NCI-H2227 (cell line): ENCODE measurements at regions not wholly inside any gene's neighbourhood (a gene's known extent, or its start where the extent isn't known, plus 50 kb on each side); places are given as distances from the start of the nearest gene placed in this dataset.

Experiments
- DNase-seq: peaks from one replicate; lab custom pipeline; 2025; ENCODE audit not compliant: unreplicated experiment; lab: John Stamatoyannopoulos, UW

DNA sequence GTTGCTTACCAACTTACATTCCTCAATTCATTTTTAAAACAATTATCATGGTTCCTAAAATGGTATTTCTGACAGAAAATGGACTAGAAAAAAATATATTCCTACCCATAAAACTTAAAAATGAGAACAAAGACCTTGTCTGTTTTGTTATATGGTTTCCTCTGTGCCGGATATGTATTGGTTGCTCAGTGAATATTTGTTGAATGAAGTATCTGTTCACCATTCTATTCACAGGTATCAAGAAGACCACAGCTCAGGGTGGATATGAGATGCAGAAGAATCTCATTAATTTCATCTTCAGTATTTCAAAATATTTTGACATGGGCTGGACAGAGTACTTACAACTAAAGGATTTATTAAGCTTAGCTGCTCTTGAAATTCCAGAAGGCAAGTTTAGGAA lies 58.1 kb downstream of the TUSC7 start:
- no peak for DNase-seq

DNA sequence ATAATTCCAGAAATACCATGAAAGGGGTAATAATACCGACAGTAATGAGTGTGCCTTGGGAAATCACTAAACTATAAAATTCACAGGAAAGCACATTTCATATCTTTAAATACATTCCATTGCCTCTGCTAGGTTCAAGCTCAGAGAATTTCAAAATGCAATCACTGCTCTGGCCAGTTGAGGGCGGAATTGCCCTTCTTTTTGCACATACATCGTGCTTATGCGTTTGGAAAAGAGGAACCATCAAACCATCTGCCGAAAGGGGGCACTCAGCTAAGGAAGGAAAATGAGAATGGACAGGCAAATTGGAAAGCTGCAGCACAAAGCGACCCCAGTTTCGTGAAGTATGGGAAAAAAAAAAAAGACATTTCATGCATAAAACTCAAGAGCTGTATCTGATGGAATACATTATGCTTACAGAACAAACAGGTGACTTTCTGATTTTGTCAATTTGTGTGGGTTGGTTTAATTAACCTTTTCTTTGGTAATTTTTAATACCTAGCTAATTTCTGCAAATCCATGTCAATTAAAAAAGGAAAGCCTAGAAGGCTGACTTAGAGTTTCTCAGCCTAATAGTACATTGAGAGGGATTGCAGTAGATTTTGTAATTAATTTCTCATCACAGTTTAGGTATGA lies 61.4 kb downstream of the TUSC7 start:
- peak; percentile 89 for DNase-seq

DNA sequence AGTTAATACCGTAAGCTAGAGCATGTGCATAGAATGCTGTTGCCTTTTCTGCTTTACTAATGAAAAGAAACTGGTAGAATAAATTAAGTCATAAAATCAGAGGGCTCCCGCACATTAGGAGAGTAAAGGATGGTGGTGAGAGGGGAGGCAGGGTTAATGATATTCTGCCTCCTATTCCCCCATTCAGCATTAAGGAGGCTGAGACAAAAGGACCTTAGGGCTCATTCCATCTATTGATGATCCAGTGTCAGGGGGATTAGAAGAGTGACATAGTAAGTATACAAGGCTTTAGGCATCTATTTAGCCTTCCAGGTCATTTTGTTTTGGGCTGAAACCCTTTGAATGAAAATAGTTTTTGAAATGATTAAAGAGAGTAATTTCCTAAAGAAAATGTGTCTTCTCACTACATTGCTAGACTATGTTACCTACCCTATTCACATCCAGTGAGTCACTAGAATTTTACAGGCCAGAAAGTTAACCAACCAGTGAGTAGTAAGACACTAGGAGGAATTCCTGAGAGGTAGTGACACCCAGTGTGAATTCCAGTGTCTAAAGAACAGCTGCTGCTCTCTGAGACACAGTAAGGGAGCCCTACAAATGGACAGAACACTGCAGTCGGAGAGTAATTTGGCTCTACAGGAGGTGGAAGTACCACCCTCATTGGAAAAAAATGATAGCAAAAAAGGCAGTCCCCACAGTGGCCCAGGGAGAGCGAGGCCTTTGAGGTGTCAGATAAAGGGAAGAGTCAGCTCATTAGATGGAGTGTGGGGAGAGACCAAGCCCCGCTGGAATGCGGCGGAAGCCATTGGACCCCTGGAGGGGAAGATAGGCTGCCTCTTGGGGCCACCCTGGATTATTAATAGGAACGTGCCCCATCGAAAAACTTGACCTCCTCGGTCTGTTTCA lies 67.6 kb downstream of the TUSC7 start:
- no peak for DNase-seq

DNA sequence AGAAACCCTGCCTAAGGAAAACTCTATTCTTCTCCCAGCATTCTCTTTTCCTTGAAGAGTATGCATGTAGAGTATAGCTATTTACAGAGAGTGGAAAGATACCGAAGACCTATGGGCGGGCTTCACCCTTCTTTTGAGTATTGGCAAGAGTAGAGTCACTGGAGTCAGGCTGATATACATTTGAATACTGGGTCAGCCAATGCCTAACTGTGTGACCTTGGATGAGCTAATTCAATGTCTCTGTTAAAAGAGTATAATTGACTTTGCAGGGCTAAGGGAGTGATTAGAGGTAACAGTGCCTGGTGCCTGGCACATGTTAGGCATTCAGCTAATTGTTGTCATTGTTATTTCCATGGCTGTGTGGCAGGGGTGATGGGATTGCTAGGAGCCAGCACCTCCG lies 75.6 kb downstream of the TUSC7 start:
- no peak for DNase-seq

DNA sequence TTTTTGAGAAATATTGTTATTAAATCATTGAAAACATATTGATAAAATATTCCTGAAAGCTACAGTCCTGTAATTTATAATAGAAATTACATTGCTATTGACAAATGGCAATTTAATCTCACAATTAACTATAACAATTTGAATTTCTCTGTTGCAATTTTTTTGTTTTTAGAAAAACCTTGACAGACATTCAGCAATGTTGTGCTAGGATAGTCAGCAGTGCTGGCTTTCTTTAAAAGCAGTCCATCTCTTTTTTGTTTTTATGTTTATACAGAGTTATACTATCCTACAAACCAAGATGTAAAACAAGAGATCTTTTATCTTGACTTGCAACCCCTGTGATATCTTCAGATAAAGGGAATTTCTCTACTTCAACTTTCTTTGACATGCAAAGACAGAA lies 93.1 kb downstream of the TUSC7 start:
- DNase-seq = no peak

DNA sequence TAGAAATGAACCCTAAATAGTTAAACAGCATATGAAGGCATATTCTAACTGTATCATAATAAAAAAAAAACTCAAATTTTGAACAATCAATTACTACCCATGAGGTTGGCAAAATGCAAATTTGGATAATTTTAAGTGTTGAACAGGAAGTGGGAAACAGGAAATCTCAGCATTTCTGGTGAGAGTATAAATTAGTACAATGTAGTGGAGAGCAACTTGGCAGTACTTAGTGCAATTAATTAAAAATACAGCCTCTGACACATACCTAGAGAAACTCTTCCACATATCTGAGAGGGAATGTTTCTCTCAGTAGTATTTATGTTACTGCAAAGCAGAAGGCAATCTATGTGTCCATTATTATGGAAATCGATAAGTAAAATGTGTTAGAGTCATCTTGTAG lies 96.8 kb downstream of the TUSC7 start:
- DNase-seq = no peak

DNA sequence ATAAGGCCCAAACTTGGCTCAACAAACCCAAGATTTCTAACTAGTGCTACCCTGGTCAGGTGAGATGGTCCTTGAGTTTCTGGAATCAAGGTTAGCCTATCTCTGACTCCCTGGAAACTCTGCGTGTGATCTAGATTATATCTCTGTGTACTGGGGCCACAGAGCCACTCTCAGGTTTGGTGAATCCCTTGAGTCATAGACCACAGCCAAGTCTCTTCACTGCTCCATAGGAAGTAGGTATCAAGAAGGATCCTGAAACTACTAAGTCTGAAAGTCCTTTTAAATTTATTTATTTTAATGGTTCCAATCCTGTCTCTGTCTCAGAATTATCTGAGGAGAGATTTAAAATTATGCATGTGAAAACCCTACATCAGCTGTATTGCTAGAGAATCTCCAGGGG lies 99.1 kb downstream of the TUSC7 start:
- DNase-seq = no peak

DNA sequence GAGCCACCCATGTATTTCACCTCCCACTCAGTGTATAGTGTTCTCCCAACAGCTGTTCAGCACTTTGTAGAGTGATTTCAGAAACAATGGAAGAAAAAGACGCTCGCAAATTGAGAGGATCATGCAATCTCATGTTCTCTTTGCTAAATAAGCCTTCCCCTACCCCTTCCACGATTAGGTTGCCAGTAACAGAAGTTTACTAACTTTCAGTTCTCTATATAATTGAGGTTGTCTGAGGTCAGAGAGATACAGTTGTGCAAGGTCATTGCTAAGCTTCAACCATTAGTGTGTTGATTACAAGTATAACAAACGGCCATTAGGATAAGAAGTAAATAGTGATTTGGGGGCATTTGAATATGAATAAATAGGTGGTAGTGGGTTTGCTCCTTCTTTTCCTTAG lies 99.6 kb downstream of the TUSC7 start:
- DNase-seq = no peak

DNA sequence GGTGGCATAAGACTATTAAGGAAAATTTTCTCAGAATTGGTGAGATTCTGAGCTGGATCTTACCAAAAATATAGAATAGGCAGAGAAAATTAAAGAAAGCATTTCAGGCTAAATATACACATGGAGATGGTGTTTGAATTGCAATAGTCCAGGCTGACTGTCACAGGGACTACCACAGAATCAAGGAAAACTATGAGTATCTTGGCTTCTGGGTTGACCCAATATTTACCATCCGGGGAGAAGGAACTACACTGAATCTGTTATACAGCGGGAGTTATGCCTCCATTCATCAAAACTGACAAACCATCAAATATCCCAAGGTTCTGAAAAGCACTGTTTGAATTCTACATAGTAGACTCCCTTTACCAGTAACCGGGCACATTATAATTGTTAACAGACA lies 102.2 kb downstream of the TUSC7 start:
- no peak for DNase-seq

DNA sequence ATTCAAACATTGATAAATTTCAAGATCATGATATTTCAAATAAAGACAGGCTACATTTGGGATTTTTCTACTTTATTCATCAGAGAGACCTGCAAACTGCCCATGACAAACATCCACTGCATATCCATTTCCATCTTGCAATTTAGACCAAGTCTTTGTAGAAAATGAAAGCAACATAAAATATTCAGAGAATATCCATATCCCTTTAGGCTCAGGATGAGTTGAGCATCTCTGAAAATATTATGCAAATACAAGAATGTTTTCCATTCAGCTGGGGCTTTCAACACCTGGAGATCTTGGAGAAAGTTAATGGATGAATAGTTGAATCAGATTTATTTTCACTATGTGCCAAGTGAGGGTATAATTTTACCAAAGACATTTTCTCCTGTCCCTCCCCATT lies 103.4 kb downstream of the TUSC7 start:
- DNase-seq = no peak

DNA sequence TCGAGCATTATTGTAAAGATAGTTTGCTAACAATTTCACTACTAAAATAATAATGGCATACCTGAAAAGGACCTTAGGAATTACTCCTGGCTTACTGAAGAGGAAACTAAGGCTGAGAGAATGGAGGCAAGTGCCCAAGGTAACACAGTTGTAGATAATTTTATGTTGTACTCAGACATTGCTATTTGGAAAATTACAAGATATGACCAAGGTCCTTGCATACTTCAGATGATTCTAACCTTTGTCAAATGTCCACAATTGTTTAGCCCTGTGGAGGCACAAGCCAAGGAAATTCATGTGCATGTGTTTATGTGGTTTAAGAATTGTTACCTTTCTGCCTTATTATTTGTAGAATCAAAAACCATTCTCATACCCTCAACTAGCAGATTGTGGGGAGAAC lies 105.7 kb downstream of the TUSC7 start:
- DNase-seq = no peak

DNA sequence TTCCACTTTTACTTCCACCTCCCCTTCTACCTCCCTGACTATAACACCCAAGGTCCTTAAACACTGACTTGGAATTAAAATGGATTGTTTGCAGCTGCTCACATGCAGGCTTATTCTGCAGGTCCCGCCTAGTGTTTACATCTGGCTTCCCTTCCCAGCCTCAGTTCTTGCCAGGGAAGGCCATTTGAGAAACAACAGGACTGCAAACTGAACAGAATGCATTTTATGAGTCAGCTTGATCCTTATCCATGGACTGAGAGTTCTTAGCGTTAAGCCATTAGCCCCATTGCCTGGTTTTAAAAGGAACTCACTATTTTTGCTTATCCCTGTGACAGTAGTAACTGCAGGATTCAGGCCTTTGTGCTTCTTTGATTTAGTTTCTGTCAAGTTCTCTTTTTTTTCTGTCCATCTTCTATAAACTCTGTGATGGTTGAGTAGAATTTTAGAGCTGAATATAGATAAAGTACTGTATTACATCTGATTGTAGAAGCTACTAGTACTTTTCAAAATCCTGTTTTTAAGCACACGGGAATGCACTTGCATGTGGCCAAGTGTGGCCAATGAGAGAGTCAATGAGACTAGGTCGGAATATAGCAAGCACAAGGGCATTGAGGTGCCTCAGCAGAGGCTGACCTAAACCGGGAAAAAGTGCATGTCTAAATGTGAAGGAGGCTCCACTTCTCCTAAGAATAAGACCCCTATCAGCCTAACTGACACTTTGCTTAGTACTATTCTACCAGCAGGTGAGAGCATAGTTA lies 106.4 kb downstream of the TUSC7 start:
- DNase-seq = peak; percentile 29

DNA sequence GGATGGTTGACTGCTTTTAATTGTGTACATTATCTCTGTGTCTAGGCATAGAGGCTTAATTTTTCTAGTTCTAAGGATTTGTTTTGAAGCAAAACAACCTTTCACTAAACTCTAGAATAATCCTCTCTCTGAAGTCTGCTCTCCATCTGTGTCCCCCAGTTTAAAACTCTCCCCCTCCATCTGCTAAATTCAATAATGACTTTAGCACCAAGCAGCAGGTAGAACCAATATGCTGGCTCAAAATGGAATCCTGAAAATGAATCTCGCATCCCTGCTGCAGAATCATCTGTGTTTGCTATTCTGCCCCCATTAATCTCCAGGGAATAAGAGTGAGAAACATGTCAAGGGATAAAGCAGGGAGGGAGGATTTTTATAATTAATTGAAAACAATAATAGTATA lies 111.8 kb downstream of the TUSC7 start:
- no peak for DNase-seq

DNA sequence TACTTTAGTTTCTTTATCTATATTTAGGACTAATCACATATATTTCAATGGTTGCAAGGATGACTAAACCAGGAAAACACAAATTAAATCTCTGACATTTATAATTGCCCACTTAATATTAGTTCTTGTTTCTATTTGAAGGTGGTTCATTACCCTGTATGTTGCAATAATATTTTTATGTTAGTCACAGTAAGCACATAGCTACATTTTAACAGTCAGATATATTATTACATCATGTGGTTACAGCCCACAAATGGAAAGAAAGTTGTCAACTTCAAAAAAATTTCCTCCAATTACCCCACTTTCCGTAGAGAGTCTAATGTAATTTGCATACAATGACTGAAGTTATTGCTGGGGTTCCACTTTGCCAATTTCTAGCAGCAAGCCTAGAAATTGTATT lies 114.6 kb downstream of the TUSC7 start:
- no peak for DNase-seq

DNA sequence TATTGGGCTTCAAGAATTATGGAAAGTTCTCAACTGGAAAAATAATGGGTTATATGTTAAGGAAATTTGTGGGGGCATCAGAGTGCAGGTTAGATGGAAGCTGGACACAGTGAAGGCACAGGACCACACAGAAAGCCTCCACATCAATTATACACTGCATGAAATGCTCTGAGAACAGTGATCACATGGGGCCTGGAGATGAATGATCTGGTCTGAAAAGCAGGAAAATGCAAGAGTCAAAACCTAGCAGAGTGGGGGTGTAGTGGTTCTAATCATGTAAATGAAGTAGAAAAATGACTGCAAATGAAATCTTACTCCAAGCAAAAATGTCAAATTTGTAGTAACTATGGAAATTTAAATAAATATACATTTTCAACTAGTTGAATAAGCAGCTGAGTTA lies 123.6 kb downstream of the TUSC7 start:
- no peak for DNase-seq

DNA sequence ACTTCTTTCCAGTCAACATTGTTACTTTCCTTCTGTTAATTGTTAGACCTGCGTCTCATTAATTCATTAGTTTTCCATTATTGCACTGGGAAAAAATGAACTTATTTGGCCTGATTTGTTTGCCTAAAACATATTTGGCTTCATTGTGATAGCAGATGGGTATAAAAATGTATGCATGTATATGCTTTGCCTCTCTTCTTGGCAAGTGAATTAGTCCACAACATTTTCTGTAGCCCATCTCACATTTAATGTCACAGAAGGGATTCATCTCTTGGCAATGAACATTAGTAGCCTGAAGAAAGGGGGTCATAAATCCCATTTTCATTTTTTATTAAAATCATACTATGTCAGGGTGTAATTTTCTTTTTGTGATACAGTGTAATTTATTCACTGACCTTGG lies 125.2 kb downstream of the TUSC7 start:
- no peak for DNase-seq

DNA sequence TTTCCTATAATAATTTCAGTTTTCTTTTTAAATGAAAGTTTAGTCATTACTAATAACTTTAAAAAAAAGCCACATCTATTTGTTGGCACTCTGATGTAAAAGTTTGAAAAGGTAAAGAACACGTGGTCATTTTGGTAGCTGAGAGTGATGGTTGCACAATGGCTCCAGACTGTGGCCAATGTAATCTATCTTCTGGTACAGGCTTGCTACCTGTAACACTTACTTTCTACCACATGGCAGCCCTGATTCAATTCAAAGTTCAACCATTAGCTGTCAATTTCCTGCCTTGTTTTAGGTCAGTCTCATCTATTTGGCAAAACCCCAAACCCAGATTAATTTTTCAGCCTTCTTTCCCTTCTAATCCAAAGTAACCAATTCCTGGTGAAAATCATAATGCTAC lies 126.1 kb downstream of the TUSC7 start:
- no peak for DNase-seq

DNA sequence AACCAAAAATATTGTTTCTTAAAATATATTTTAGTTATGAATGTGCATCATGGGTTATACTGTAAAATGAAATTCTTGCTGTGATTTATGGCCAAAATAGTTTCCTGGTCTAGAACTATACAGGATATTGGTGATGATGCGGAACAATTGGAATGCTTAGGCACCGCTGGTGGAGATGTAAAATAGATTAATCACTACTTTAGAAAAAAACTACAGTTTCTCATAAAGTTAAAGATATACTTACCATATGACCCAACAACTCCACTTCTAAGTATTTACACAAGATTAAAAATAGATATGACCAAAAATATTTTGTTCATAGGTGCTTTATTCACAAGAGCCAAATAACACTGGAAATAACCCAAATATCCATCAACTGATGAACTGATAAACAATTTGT lies 126.7 kb downstream of the TUSC7 start:
- no peak for DNase-seq

DNA sequence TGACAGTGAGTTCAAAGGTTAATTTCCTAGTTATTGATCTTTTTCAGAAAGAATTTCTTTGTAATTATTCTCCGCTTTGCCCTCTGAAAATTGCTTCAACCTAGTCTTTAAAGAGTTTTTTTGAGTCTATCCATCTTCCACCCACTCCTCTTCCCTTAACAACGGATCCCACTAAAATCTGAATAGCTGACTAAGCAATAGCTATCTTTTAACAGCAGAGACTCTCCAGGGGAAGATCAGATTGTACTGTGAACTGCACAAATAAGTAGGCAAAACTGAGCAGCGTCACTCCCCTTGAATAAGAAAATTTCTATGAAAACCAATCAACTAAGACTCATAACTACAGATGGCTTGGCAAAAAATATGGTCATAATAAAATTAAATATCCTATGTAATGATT lies 127.9 kb downstream of the TUSC7 start:
- peak; percentile 32 for DNase-seq

DNA sequence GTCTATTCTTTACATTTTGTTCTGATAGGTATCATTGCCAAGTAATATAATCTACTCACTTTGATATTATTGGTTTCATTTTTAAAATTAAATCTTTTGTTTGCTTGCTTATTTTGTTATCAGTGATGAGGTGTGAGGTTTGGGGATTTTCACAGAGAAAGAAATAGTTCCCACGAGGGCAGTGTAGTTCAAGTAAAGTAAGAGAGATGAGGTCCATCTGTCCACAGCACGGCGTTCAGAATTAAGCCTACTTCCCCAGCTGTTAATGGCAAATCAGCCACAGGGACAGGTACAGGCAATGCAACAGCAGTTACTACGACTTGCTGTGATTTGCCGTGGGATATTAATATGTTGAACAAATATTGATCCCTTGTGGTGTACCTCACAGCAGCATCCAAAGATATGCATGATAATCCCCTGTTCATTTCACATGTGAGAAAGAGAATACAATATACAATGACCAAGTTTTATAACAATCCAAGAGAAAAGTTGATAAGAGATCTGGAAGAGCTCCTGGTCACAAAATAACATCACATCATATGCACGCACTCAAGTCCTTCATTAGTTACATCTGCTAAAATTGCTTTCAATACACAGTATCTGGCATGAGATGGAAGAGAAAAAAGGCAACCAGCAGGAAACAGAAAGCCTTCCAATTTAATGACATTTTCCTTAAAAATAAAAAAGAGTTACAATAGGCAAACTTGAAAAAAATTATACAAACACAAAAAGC lies 131.6 kb downstream of the TUSC7 start:
- no peak for DNase-seq

DNA sequence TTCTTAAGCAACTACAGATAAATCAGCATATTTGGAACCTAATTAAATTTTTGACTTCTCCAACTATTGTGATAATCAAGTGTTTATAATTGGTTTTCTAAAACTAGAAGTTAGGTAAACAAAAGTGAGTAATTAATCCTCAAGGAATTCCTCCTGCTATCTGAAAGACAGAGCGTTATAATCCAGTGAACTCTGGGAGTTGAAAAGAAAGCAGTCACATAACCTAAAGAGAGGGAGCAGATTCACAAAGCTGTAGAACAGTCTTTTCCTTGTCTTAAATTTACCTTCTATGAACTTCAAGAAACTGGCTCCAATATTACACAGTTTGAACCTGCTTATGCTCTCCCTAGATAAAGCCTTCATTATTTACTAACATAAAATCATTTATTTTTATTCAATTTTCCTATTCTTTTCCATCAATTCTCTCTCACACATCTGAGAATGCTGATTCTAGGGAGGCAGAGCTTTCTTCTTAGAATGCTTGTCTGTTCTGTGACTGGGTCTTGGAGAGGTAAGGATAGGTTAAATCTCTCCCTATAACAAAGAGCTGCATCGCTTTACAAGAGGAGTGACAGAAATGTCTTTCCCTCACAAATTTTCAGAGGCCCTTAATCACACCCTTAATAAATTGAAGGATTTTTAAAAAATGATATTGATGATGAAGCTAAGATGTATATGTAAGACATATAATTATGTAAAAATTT lies 132.8 kb downstream of the TUSC7 start:
- DNase-seq = no peak
